A673 (cell line): ENCODE measurements at regions not wholly inside any gene's neighbourhood (a gene's known extent, or its start where the extent isn't known, plus 50 kb on each side); places are given as distances from the start of the nearest gene placed in this dataset.

Experiments
- BruUV-seq: library from RNA; stranded (reverse); fragments of 400-500 nt; replicated peaks from 2 replicates; lab custom pipeline; 2021; lab: Mats Ljungman, UMichigan
- CTCF ChIA-PET: fragments of 300-600 bp; sonication (Branson Sonifier 250); formaldehyde crosslinking; loops from one replicate; lab custom pipeline; 2022; ENCODE audit warnings: antibody characterized with exemption; lab: Charles Lee
- POLR2A ChIA-PET: fragments of 300-600 bp; sonication (Branson Sonifier 250); formaldehyde crosslinking; loops from one replicate; lab custom pipeline; 2022; ENCODE audit warnings: antibody characterized with exemption; ENCODE audit not compliant: low non-redundant PET; lab: Charles Lee
- DNase-seq: peaks from one replicate; pipeline ENCODE4 v3.0.0-alpha.2; 2015; ENCODE audit warnings: low spot score
- H3K27ac ChIP-seq: fragments of 200-600 bp; sonication (generic); 2 replicates; pipeline ENCODE4 v1.5.1; 2016; ENCODE audit warnings: mixed run types, low read depth, mild to moderate bottlenecking, mixed read lengths, antibody characterized with exemption, low read length; ENCODE audit not compliant: poor library complexity, severe bottlenecking
- H3K27me3 ChIP-seq: fragments of 200-600 bp; sonication (generic); replicated peaks from 2 replicates; pipeline ENCODE4 v1.6.1; 2017; ENCODE audit warnings: mixed run types, low read depth, mild to moderate bottlenecking, mixed read lengths, antibody characterized with exemption, low read length; ENCODE audit not compliant: insufficient read depth, poor library complexity
- H3K36me3 ChIP-seq: fragments of 200-600 bp; sonication (generic); 2 replicates; pipeline ENCODE4 v1.6.1; 2016; ENCODE audit warnings: mixed run types, mild to moderate bottlenecking, mixed read lengths, antibody characterized with exemption, low read length; ENCODE audit not compliant: insufficient read depth, poor library complexity, severe bottlenecking
- H3K4me1 ChIP-seq: fragments of 200-600 bp; sonication (generic); 2 replicates; pipeline ENCODE4 v1.6.1; 2017; ENCODE audit warnings: mixed run types, mild to moderate bottlenecking, mixed read lengths, antibody characterized with exemption, low read length; ENCODE audit not compliant: insufficient read depth, poor library complexity, severe bottlenecking
- H3K4me3 ChIP-seq: fragments of 200-600 bp; sonication (generic); 2 replicates; pipeline ENCODE4 v1.5.1; 2016; ENCODE audit warnings: low read depth, mixed run types, mild to moderate bottlenecking, mixed read lengths, low read length; ENCODE audit not compliant: poor library complexity, severe bottlenecking
- H3K9me3 ChIP-seq: fragments of 200-600 bp; sonication (generic); 2 replicates; pipeline ENCODE4 v1.6.1; 2016; ENCODE audit warnings: mixed run types, low read depth, mild to moderate bottlenecking, mixed read lengths, antibody characterized with exemption, low read length; ENCODE audit not compliant: poor library complexity, severe bottlenecking
- CTCF ChIP-seq: fragments of 300-800, 200-600 bp; sonication (generic); conservative IDR thresholded peaks from 2 replicates; pipeline ENCODE4 v1.5.1; 2017; ENCODE audit warnings: low read depth, mild to moderate bottlenecking, antibody characterized with exemption, low read length, moderate library complexity, mixed read lengths
- EZH2 ChIP-seq: fragments of 200-600 bp; sonication (generic); IDR thresholded peaks from 2 replicates; pipeline ENCODE4 v1.6.1; 2017; ENCODE audit warnings: borderline replicate concordance, low read depth, mild to moderate bottlenecking, mixed read lengths, antibody characterized with exemption, low read length; ENCODE audit not compliant: poor library complexity, severe bottlenecking
- intact Hi-C: fragments of 100-400 bp; cut with micrococcal nuclease; formaldehyde crosslinking; loops from one replicate; pipeline ENCODE4 v1.10.0; 2022; ENCODE audit not compliant: unreplicated experiment

GRCh38 chr16:17992416-17992815 lies 344.1 kb downstream of the NPIPA8 start:
- no peaks in the 10 kb centered on the region for H3K4me1 ChIP-seq
- no peak overlapping the region for H3K27ac ChIP-seq
- no peak for TF ChIP-seq CTCF
- H3K36me3 ChIP-seq, result no peaks in the 10 kb centered on the region
- intact Hi-C loops, result no loop called here
- ChIA-PET POLR2A (no interaction called here), CTCF (no interaction called here)
- H3K4me3 ChIP-seq, result no peak overlapping the region
- no peaks in the 10 kb centered on the region for H3K27me3 ChIP-seq
- BruUV-seq, result no TSS peak
- no peak for DNase-seq
- H3K9me3 ChIP-seq, result no peaks in the 10 kb centered on the region

GRCh38 chr16:17989255-17989654 lies 347.3 kb downstream of the NPIPA8 start:
- TF ChIP-seq CTCF (no peak), EZH2 (no peak)
- no peaks in the 10 kb centered on the region for H3K9me3 ChIP-seq
- BruUV-seq, result no TSS peak
- H3K4me1 ChIP-seq, result no peaks in the 10 kb centered on the region
- intact Hi-C loops, result no loop called here
- H3K4me3 ChIP-seq, result no peak overlapping the region
- no peak for DNase-seq
- ChIA-PET POLR2A (no interaction called here), CTCF (no interaction called here)
- H3K36me3 ChIP-seq, result no peaks in the 10 kb centered on the region
- no peak overlapping the region for H3K27ac ChIP-seq
- no peaks in the 10 kb centered on the region for H3K27me3 ChIP-seq

- intact Hi-C loops, result no loop called here
- ChIA-PET POLR2A (interaction anchor here (0.6 kb wide), 1 partner anchor 1093 kb away, joined by 3 read pairs; no protein-coding TSS in a partner anchor), CTCF (no interaction called here)
- DNase-seq, result no peak
- TF ChIP-seq EZH2 (no peak), CTCF (no peak)
- H3K4me3 ChIP-seq, result no peak overlapping the region
- no peaks in the 10 kb centered on the region for H3K36me3 ChIP-seq
- H3K27me3 ChIP-seq, result no peaks in the 10 kb centered on the region
- H3K27ac ChIP-seq, result no peak overlapping the region
- H3K9me3 ChIP-seq, result no peaks in the 10 kb centered on the region
- H3K4me1 ChIP-seq, result no peaks in the 10 kb centered on the region
- BruUV-seq, result no TSS peak
Measured at GRCh38 chr16:17988839-17989238, 347.7 kb downstream of the NPIPA8 start.
